HG03108 (cell line): ENCODE measurements at regions not wholly inside any gene's neighbourhood (a gene's known extent, or its start where the extent isn't known, plus 50 kb on each side); places are given as distances from the start of the nearest gene placed in this dataset.

ENCODE experiments used
- ATAC-seq: cut with Tn5 transposase; IDR thresholded peaks from one replicate; pipeline ENCODE4 v1.9.1; 2021; ENCODE audit warnings: moderate library complexity; ENCODE audit not compliant: unreplicated experiment

DNA sequence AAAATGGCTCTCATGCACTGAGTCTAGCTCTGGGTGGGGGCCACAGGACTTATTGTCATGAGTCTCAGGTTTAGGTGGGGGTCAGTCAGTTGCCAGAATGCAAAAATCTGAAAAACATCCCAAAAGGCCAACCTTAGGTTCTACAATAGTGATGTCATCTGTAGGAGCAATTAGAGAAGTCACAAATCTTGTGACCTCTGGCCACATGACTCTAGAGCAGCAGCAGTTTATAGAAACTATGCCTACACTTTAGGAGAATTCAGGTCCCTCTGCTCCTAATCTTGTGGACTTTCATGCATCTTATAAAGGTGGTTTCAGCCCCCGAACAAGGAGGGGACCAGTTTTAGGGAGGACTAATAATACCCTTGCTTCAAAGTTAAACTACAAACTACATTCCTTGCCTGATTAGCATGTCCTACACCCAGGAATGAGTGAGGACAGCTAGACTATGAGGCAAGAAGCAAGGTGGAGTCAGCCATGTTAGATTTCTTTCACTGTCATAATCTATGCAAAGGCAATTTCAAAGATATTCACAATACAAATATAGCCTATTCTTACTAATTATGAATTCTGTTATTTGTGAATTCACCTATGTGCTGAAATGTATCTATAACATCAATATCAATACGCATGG is 123.5 kb upstream of the ADCY1 start:
- no peak for ATAC-seq

GRCh38 chr7:45451342-45452035 is 122.7 kb upstream of the ADCY1 start:
- ATAC-seq, result no peak

DNA sequence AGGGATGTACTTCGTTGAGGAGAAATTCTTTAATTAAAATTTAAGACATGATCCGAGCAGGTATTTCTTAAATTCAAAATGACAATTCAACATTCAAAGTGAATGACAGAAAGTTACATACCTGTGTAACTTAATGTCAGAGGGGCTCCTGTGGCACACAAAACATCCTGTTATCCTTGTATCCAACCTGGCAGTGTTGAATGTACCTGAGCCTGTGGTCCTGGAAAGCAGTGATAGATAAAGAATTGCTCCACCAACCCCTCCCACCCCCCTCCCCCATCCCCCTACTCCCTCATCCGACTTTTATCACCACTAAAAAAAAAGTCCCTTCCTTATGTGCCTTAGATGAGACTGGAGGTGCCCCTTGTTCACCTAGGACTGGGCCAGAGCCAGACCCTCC is 119.4 kb upstream of the ADCY1 start:
- no peak for ATAC-seq

DNA sequence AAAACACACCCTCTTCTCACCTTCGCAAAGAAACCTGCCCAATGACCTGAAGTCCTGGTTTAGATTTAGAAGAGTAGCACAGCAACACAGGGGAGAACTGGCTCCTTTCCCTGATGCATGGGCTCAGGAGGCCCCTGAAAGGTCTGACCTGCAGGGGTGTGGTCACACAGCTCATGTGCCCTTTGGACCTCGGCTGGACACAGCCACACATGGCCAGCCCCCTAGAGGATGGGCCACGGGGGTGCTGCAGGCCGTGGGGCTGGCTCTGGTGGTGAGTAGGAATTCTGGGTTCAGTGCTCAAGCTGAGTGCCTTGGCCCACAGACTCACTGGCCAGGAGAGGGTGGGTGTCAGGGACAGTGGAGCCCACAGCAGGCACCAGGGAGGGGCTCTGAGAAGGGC is 118.5 kb upstream of the ADCY1 start:
- ATAC-seq, result no peak

GRCh38 chr7:45456105-45456504 is 118.1 kb upstream of the ADCY1 start:
- ATAC-seq, result no peak

DNA sequence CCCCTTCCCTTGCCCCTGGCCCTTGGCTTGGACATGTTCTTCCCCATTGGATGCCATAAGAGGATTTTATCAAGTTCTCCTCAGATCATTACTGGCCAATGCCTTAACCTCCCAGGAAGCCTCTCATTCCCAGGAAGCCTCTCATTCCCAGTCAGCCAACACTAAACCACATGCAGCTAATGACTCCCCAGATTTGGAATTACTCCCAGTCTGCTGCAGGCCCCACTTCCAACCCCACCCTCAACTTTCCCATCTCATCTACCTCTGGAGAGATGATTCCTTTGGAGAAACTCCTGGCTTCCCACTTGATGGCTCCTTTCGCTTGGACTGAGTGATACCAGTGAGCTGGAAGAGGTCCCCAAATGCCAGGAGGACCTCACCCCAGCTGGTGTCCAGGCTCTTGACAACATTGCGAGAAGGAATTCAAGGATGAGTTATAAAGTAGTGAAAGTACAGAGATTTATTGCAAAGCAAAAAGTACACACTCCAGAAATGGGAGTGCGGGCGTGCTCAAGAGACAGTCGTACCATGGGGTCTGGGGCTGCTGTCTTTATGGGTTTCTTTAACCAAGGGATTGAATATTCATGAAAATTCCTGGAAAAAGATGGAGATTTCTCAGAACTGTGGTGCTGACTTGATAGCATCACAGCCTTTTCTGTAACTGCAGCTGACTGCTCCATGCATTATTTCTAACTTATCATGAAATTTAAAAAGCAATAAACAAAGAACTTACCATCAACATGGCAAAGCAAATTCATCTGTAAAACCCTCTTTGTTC is 117.2 kb upstream of the ADCY1 start:
- no peak for ATAC-seq

- no peak for ATAC-seq
Measured at GRCh38 chr7:45457591-45457990, 116.6 kb upstream of the ADCY1 start.

- no peak for ATAC-seq
Measured at GRCh38 chr7:45459476-45459875, 114.7 kb upstream of the ADCY1 start.

DNA sequence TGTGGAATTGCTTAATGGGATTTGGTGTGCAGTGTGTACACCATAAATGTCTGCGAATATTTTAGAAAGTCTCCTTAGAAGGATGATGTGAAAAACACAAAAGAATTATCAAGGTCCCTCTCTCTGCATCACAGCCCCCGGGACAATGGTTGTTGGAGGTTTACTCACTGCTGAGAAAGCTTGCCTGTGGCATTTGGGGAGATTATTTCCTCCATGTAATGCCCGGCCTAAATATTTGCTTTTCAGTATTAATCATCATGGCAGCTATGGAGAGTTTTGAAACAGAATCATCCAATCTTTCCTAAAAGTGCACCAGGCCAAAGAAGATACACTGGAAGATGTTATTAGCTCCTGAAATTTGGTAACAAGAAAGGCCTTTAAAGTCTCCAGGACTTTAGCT is 113.8 kb upstream of the ADCY1 start:
- ATAC-seq, result no peak

DNA sequence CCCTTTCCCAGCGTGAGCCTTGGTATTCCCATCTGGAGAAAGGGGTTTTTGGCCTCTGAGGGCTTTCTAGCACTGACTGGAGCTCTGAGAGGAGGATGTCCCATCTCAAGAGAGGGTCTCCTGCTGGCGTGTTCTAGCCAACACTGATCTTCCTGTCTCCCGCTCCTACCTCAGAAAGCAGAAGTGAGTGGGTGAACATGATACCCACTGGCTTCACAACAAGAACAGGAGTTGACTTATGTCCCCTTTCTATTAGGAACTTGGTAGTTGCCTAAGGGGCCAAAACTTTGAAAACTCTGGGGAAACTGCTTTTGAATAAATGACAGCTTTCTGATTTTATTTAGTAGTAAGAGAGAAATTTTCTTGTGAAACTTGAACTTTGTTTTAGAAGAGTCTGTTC is 113.1 kb upstream of the ADCY1 start:
- ATAC-seq, result no peak

GRCh38 chr7:45469103-45469502 is 105.1 kb upstream of the ADCY1 start:
- no peak for ATAC-seq

GRCh38 chr7:45470031-45470430 is 104.1 kb upstream of the ADCY1 start:
- no peak for ATAC-seq

DNA sequence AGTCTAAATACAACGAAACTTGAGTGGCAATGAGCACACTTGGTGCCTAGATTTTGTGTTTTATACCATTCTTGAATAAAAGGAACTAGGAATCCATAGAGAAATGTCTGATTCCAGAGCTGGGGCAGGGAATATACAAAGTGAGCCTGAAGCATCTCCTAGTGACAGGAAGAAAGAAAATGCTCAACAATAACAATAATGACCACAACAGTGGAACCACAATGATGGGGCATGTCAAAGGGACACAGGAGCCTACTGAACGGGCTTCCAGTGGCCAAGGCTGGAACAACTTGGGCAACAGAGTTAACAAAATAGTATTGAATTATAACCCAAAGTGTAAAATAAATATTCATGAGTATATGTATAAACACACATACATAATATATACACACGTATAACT is 94.4 kb upstream of the ADCY1 start:
- no peak for ATAC-seq

DNA sequence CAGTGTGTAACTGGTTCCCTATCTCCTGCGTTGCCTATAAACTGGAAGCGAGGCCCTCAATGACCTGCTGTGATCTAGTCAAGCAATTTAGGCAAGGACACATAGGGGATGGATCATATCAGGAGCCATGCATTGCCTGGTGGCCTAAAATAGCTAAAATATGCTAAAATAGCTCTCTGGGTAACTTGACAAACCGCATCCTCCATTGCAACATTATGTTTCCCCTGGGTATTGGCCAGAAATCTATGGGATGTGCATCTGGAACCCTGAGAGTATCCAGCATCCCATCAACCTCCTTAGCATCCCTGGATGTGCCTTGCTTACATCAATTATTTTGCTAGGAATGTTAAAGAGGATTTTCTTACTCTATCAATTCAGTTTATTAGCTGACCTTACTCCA is 91.7 kb upstream of the ADCY1 start:
- ATAC-seq, result no peak

DNA sequence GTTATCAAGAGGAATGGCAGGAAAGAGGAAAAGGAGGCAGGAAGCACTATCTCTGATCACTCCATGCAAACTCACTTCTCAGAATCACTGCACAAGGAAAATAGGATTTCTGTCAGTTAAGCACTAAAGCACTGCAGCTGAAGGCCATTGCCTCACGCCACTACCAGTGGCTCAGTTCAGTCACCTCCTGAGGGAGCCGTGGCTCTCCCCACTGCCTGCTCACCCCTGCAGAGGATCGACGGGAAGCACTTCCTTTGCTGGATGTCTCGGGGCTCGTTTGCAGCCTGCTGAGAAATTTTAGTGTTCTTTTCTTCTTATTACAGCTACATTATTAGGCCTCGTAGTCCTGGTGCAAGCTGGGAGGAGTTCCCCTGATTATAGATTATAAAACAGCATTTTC is 90.1 kb upstream of the ADCY1 start:
- ATAC-seq, result no peak

DNA sequence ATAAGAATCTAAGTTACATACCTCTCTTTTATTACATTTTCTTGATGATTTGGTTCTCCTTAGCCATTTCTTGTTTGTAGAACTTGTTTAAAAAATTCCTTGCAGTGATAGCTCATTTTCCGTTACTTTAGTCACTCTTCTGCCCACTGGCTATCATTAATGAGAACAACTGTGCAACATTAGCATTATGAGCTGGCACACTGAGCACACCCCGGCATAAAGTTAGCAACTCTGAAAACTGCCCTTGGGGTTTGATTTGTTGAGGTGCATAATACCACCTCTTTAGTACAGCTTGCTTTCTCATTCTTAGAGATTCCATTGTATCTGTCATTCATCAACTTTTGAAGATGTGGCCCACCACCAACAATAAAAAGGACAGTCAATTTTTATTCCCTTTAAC is 87.6 kb upstream of the ADCY1 start:
- no peak for ATAC-seq

GRCh38 chr7:45494885-45495284 is 79.3 kb upstream of the ADCY1 start:
- ATAC-seq, result no peak

- no peak for ATAC-seq
Measured at GRCh38 chr7:45495618-45496017, 78.5 kb upstream of the ADCY1 start.

DNA sequence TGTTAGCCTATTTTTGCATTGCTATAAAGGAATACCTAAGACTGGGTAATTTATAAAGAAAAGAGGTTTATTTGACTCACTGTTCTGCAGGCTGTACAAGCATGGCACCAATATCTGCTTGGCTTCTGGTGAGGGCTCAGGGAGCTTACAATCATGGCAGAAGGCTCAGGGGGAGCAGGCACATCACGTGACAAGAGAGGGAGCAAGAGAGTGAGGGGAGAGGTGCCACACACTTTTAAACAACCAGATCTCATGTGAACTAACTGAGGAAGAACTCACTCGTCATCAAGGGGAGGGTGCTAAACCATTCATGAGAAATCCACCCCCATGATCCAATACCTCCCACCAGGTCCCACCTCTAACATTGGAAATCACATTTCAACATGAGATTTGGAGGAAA is 73.9 kb upstream of the ADCY1 start:
- no peak for ATAC-seq

- ATAC-seq, result no peak
Measured at GRCh38 chr7:45501791-45502190, 72.4 kb upstream of the ADCY1 start.

DNA sequence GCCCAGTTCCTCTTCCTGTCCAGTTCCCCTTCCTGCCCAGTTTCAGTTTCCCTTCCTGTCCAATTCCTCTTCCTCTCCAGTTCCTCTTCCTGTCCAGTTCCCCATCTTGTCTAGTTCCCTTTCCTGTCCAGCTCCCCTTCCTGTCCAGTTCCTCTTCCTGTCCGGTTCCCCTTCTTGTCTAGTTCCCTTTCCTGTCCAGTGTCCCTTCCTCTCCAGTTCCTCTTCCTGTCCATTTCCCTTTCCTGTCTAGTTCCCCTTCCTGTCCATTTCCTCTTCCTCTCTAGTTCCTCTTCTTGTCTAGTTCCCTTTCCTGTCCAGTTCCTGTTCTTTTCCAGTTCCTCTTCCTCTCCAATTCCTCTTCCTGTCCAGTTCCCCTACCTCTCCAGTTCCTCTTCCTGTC is 68.1 kb upstream of the ADCY1 start:
- no peak for ATAC-seq

GRCh38 chr7:45509222-45509621 is 64.9 kb upstream of the ADCY1 start:
- no peak for ATAC-seq
